Liver (tissue), 8 donors: ENCODE measurements at regions not wholly inside any gene's neighbourhood (a gene's known extent, or its start where the extent isn't known, plus 50 kb on each side); places are given as distances from the start of the nearest gene placed in this dataset.
"Not testable (repeated sequence)": the region's sequence is repeated elsewhere in the genome, so short reads cannot be mapped to it uniquely, and the experiment has no call there.

ENCODE experiments used
- DNase-seq: peaks from one replicate; pipeline ENCODE4 v3.0.0-alpha.2; 2017; ENCODE audit warnings: low spot score
- H3K27ac ChIP-seq, 2 donors: one replicate each; pipeline ENCODE4 v1.7.0; 2013; ENCODE audit warnings: inconsistent platforms in 2 of 2, low read length in 2 of 2, control low read depth in 1 of 2, low read depth in 1 of 2, mild to moderate bottlenecking in 1 of 2
- H3K27me3 ChIP-seq, 4 donors: one replicate each; pipeline versions ENCODE4 v1.6.1 to v1.7.0; 2013; ENCODE audit warnings: low read length in 3 of 4, inconsistent platforms in 1 of 4, mild to moderate bottlenecking in 1 of 4, moderate library complexity in 1 of 4; ENCODE audit not compliant: control insufficient read depth in 4 of 4, insufficient read depth in 4 of 4
- H3K36me3 ChIP-seq, 4 donors: one replicate each; pipeline versions ENCODE4 v1.6.1 to v1.7.0; 2013; ENCODE audit warnings: low read length in 3 of 4, mild to moderate bottlenecking in 3 of 4, low read depth in 1 of 4, moderate library complexity in 1 of 4; ENCODE audit not compliant: control insufficient read depth in 4 of 4, insufficient read depth in 3 of 4
- H3K4me1 ChIP-seq, 4 donors: one replicate each; pipeline versions ENCODE4 v1.6.1 to v1.7.0; 2013; ENCODE audit warnings: low read length in 3 of 4, mild to moderate bottlenecking in 3 of 4, moderate library complexity in 1 of 4; ENCODE audit not compliant: control insufficient read depth in 4 of 4, insufficient read depth in 4 of 4
- H3K4me3 ChIP-seq, 3 donors: one replicate each; pipeline versions ENCODE4 v1.6.1 to v1.7.0; 2013; ENCODE audit warnings: low read length in 3 of 3, control low read depth in 1 of 3, low read depth in 1 of 3, mild to moderate bottlenecking in 1 of 3
- H3K9ac ChIP-seq, 2 donors: one replicate each; pipeline ENCODE4 v1.7.0; 2013; ENCODE audit warnings: low read length in 2 of 2, mild to moderate bottlenecking in 2 of 2, moderate library complexity in 2 of 2, control low read depth in 1 of 2, low read depth in 1 of 2
- H3K9me3 ChIP-seq, 4 donors: one replicate each; pipeline versions ENCODE4 v1.6.1 to v1.7.0; 2013; ENCODE audit warnings: low read length in 3 of 4; ENCODE audit not compliant: control insufficient read depth in 4 of 4
- ATF3 ChIP-seq: IDR thresholded peaks from 2 replicates; pipeline ENCODE4 v1.6.1; 2016; ENCODE audit warnings: antibody characterized with exemption
- CTCF ChIP-seq: fragments of 150-350 bp; IDR thresholded peaks from 2 replicates; pipeline ENCODE4 v1.5.1; 2017; ENCODE audit warnings: improper control_type of control experiment, low read depth, low read length; ENCODE audit not compliant: missing input control
- EGR1 ChIP-seq, 2 donors: IDR thresholded peaks; 2 replicates each; pipeline ENCODE4 v1.6.1; 2016 to 2018; ENCODE audit warnings: antibody characterized with exemption in 2 of 2, low read depth in 2 of 2
- FOXA1 ChIP-seq: IDR thresholded peaks from 2 replicates; pipeline ENCODE4 v1.6.1; 2016; ENCODE audit warnings: antibody characterized with exemption
- FOXA2 ChIP-seq: IDR thresholded peaks from 2 replicates; pipeline ENCODE4 v1.6.1; 2016; ENCODE audit warnings: antibody characterized with exemption
- GABPA ChIP-seq, 2 donors: IDR thresholded peaks in 1 of 2; conservative IDR thresholded peaks in 1 of 2; 2 replicates each; pipeline ENCODE4 v1.6.1; 2016; ENCODE audit warnings: antibody characterized with exemption in 2 of 2, mild to moderate bottlenecking in 1 of 2, moderate library complexity in 1 of 2
- HNF4A ChIP-seq, 2 donors: conservative IDR thresholded peaks; 2 replicates each; pipeline ENCODE4 v1.6.1; 2016; ENCODE audit warnings: antibody characterized with exemption in 2 of 2, mild to moderate bottlenecking in 2 of 2
- HNF4G ChIP-seq: IDR thresholded peaks from 2 replicates; pipeline ENCODE4 v1.6.1; 2016; ENCODE audit warnings: antibody characterized with exemption
- JUND ChIP-seq, 2 donors: IDR thresholded peaks; 2 replicates each; pipeline ENCODE4 v1.6.1; 2016; ENCODE audit warnings: antibody characterized with exemption in 2 of 2
- MAX ChIP-seq: IDR thresholded peaks from 2 replicates; pipeline ENCODE4 v1.6.1; 2016; ENCODE audit warnings: antibody characterized with exemption
- NR2F2 ChIP-seq: IDR thresholded peaks from 2 replicates; pipeline ENCODE4 v1.6.1; 2016; ENCODE audit warnings: antibody characterized with exemption
- RAD21 ChIP-seq, 2 donors: IDR thresholded peaks; 2 replicates each; pipeline ENCODE4 v1.6.1; 2016; ENCODE audit warnings: antibody characterized with exemption in 2 of 2, mild to moderate bottlenecking in 2 of 2
- REST ChIP-seq: IDR thresholded peaks from 2 replicates; pipeline ENCODE4 v1.6.1; 2016; ENCODE audit warnings: antibody characterized with exemption, mild to moderate bottlenecking
- RXRA ChIP-seq, 2 donors: IDR thresholded peaks; 2 replicates each; pipeline ENCODE4 v1.6.1; 2017 to 2018; ENCODE audit warnings: antibody characterized with exemption in 2 of 2, mild to moderate bottlenecking in 1 of 2
- SP1 ChIP-seq: IDR thresholded peaks from 2 replicates; pipeline ENCODE4 v1.6.1; 2018; ENCODE audit warnings: antibody characterized with exemption, mild to moderate bottlenecking
- TAF1 ChIP-seq: conservative IDR thresholded peaks from 2 replicates; pipeline ENCODE4 v1.6.1; 2016; ENCODE audit warnings: antibody characterized with exemption, mild to moderate bottlenecking
- YY1 ChIP-seq: IDR thresholded peaks from 2 replicates; pipeline ENCODE4 v1.6.1; 2016; ENCODE audit warnings: antibody characterized with exemption, mild to moderate bottlenecking
- WGBS: extraction: QIAGEN DNeasy Blood & Tissue Kit; methylation state at CpG from one replicate; pipeline ENCODE4 v1.1.7; 2013; 5-methylcytosine and 5-hydroxymethylcytosine counted together
- TF ChIP-seq, protein P1 (sequence below): IDR thresholded peaks from 2 replicates; pipeline ENCODE4 v1.6.1; 2016; ENCODE audit warnings: antibody characterized with exemption
- donor health status: healthy.
- donor health status: healthy.
- donor health status: healthy.
- donor health status: healthy.
- donor health status: healthy.

DNA sequence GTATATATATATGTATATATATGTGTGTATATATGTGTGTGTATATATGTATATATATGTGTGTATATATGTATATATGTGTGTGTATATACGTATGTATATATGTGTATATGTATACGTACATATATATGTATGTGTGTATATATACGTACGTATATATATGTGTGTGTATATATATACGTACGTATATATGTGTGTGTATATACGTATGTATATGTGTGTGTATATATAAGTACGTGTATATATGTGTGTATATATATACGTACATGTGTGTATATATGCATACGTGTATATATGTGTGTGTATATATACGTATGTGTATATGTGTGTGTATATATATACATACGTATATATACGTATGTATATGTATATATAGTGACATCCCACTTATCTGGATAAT lies 154.4 kb downstream of the CDRT15L2 start:
- WGBS: 84% methylated on average over 13 of the region's 13 CpGs
- H3K4me1 ChIP-seq: no peaks in the 10 kb centered on the region
- DNase-seq: no peak
- H3K4me3 ChIP-seq: no peak overlapping the region
- H3K36me3 ChIP-seq: no peaks in the 10 kb centered on the region
- H3K27ac ChIP-seq: no peak overlapping the region
- H3K9ac ChIP-seq: no peak overlapping the region
- H3K27me3 ChIP-seq: peaks cover 0 to 3% (median 1%) of the 10 kb centered on the region in 4 donors
- TF ChIP-seq NR2F2 (no peak), HNF4A (conservative IDR thresholded peaks at IDR 0.05) (no peak), RAD21 (IDR thresholded peaks at IDR 0.05) (no peak), YY1 (no peak), MAX (no peak), REST (no peak), EGR1 (IDR thresholded peaks at IDR 0.05; ENCODE audit: low read depth in 2 of 2) (no peak), RXRA (IDR thresholded peaks at IDR 0.05) (no peak), ATF3 (no peak), JUND (IDR thresholded peaks at IDR 0.05) (no peak), FOXA2 (no peak), FOXA1 (no peak), CTCF (no peak), HNF4G (no peak), TAF1 (no peak), SP1 (no peak), GABPA (IDR thresholded peaks at IDR 0.05 in 1 of 2, conservative IDR thresholded peaks at IDR 0.05 in 1 of 2) (no peak)
- TF ChIP-seq, protein P1, sequence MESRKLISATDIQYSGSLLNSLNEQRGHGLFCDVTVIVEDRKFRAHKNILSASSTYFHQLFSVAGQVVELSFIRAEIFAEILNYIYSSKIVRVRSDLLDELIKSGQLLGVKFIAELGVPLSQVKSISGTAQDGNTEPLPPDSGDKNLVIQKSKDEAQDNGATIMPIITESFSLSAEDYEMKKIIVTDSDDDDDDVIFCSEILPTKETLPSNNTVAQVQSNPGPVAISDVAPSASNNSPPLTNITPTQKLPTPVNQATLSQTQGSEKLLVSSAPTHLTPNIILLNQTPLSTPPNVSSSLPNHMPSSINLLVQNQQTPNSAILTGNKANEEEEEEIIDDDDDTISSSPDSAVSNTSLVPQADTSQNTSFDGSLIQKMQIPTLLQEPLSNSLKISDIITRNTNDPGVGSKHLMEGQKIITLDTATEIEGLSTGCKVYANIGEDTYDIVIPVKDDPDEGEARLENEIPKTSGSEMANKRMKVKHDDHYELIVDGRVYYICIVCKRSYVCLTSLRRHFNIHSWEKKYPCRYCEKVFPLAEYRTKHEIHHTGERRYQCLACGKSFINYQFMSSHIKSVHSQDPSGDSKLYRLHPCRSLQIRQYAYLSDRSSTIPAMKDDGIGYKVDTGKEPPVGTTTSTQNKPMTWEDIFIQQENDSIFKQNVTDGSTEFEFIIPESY: no peak
- H3K9me3 ChIP-seq: no peaks in the 10 kb centered on the region

DNA sequence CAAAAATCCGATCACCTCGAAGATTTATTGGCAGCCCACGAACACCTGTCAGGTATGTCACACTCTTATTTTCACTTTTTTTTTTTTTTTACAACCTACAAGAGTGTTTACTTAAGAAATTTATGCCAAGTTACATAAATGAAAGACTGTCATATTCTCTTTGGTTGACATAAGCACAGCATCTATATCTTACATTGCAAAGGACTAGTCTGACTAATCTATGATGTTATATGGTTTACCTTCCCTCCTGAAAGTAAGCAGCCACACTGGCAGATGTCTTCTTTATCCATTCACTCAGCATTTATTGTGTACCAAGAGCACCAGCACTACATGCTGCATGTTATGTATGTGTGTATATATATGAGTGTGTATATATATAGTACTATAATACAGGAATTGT lies 156.3 kb downstream of the CDRT15L2 start:
- H3K9ac ChIP-seq: no peak overlapping the region
- H3K4me3 ChIP-seq: no peak overlapping the region
- no peaks in the 10 kb centered on the region for H3K9me3 ChIP-seq
- H3K27ac ChIP-seq: no peak overlapping the region
- 86% methylated on average over 3 of the region's 3 CpGs for WGBS
- peaks cover 0 to 3% (median 1%) of the 10 kb centered on the region in 4 donors for H3K27me3 ChIP-seq
- TF ChIP-seq REST (no peak), HNF4A (conservative IDR thresholded peaks at IDR 0.05) (no peak), MAX (no peak)
- no peak for DNase-seq
- H3K36me3 ChIP-seq: no peaks in the 10 kb centered on the region
- H3K4me1 ChIP-seq: no peaks in the 10 kb centered on the region

GRCh38 chr17:20737636-20738035 lies 158.1 kb downstream of the CDRT15L2 start:
- H3K4me1 ChIP-seq, DNase-seq: not testable (repeated sequence)
- WGBS: 79% methylated on average over 7 of the region's 7 CpGs

More at GRCh38 chr17:20737636-20738035, 158.1 kb downstream of the CDRT15L2 start:
- not testable (repeated sequence) for H3K9me3 ChIP-seq, H3K27me3 ChIP-seq, H3K36me3 ChIP-seq, H3K9ac ChIP-seq, H3K27ac ChIP-seq, H3K4me3 ChIP-seq
